ENCODE measurements at regions not wholly inside any gene's neighbourhood (a gene's known extent, or its start where the extent isn't known, plus 50 kb on each side); places are given as distances from the start of the nearest gene placed in this dataset.

DNA sequence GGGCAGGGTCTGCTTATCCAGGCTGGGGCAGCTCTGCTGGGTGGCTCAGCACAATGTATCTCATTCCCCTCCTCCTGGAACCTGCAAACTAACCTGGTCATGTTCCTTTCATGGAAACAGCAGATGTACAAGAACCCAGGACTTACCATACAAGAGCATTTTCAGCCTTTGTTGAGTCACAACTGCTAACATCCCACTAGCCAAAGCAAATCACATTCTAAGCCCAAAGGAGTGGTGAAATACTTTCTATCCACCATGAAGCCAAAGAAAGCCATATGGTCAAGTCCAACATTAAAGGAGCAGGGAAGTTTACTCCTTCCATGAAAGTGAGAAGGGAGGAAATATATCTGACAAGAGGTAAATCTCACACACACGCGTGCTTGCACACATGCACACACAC, 163.0 kb downstream of the IRS1 start:
- H3K4me1 ChIP-seq (ENCODE audit: control insufficient read depth in 4 of 4, insufficient read depth in 4 of 4, low read length in 3 of 4), result peaks cover 0 to 8% (median 6%) of the 10 kb centered on the region in 4 donors
- H3K36me3 ChIP-seq (ENCODE audit: control insufficient read depth in 4 of 4, insufficient read depth in 3 of 4, low read depth in 1 of 4, low read length in 3 of 4), result no peaks in the 10 kb centered on the region
- WGBS, result 97% methylated on average over 2 of the region's 2 CpGs
- no peaks in the 10 kb centered on the region for H3K9me3 ChIP-seq (ENCODE audit: control insufficient read depth in 4 of 4, low read length in 3 of 4)
- no peak for DNase-seq (ENCODE audit: low spot score)
- H3K9ac ChIP-seq (ENCODE audit: low read depth in 1 of 2, low read length in 2 of 2), result no peak overlapping the region
- H3K4me3 ChIP-seq (ENCODE audit: low read depth in 1 of 3, low read length in 3 of 3), result no peak overlapping the region
- H3K27me3 ChIP-seq (ENCODE audit: control insufficient read depth in 4 of 4, insufficient read depth in 4 of 4, low read length in 3 of 4), result no peaks in the 10 kb centered on the region
- TF ChIP-seq SP1 (IDR thresholded peaks at IDR 0.05), result no peak
- H3K27ac ChIP-seq (ENCODE audit: low read depth in 1 of 2, low read length in 2 of 2), result no peak overlapping the region

DNA sequence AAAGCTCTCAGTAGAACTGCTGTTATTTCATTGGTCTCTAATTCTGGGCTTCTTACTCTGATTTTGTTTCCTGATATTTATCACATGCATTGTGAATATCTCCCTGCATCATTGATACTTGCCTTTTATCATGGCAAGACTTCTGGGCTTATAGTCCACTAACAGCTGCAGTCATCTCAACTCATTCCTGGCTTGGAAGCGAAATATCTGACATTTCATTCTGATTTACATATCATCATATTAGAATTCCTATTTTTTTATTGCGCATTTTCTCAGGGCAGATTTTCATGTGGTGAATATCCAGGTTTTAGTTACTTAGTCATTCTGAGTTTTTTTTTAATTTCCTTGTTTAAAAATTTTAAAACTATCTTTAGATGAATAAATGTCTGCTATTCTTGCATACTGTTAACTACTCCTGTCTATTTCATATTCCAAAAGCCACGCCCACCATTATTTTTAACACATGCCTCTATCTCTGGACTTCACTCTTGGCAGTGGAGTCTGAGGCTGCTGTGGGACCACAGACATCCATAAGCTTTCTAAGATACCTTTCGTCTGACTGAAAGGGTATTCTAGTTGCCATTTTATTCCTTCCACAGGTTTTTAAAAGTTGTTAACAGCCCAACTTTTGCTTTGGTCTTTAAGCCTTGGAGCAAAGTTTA, 164.5 kb downstream of the IRS1 start:
- Histone ChIP-seq H3K36me3 (ENCODE audit: control insufficient read depth in 4 of 4, insufficient read depth in 3 of 4, low read depth in 1 of 4, low read length in 3 of 4) (no peaks in the 10 kb centered on the region), H3K27me3 (ENCODE audit: control insufficient read depth in 4 of 4, insufficient read depth in 4 of 4, low read length in 3 of 4) (no peaks in the 10 kb centered on the region), H3K9me3 (ENCODE audit: control insufficient read depth in 4 of 4, low read length in 3 of 4) (no peaks in the 10 kb centered on the region), H3K9ac (ENCODE audit: low read depth in 1 of 2, low read length in 2 of 2) (no peak overlapping the region), H3K4me1 (ENCODE audit: control insufficient read depth in 4 of 4, insufficient read depth in 4 of 4, low read length in 3 of 4) (peaks cover 0 to 20% (median 13%) of the 10 kb centered on the region in 4 donors), H3K27ac (ENCODE audit: low read depth in 1 of 2, low read length in 2 of 2) (no peak overlapping the region), H3K4me3 (ENCODE audit: low read depth in 1 of 3, low read length in 3 of 3) (no peak overlapping the region)
- 95% methylated on average over 4 of the region's 4 CpGs for WGBS
- DNase-seq (ENCODE audit: low spot score), result no peak
- TF ChIP-seq JUND (IDR thresholded peaks at IDR 0.05), result no peak
- TF ChIP-seq NR2F2 (IDR thresholded peaks at IDR 0.05), result no peak
- TF ChIP-seq, protein P1, sequence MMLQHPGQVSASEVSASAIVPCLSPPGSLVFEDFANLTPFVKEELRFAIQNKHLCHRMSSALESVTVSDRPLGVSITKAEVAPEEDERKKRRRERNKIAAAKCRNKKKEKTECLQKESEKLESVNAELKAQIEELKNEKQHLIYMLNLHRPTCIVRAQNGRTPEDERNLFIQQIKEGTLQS (IDR thresholded peaks at IDR 0.05), result no peak
- TF ChIP-seq, protein P2, sequence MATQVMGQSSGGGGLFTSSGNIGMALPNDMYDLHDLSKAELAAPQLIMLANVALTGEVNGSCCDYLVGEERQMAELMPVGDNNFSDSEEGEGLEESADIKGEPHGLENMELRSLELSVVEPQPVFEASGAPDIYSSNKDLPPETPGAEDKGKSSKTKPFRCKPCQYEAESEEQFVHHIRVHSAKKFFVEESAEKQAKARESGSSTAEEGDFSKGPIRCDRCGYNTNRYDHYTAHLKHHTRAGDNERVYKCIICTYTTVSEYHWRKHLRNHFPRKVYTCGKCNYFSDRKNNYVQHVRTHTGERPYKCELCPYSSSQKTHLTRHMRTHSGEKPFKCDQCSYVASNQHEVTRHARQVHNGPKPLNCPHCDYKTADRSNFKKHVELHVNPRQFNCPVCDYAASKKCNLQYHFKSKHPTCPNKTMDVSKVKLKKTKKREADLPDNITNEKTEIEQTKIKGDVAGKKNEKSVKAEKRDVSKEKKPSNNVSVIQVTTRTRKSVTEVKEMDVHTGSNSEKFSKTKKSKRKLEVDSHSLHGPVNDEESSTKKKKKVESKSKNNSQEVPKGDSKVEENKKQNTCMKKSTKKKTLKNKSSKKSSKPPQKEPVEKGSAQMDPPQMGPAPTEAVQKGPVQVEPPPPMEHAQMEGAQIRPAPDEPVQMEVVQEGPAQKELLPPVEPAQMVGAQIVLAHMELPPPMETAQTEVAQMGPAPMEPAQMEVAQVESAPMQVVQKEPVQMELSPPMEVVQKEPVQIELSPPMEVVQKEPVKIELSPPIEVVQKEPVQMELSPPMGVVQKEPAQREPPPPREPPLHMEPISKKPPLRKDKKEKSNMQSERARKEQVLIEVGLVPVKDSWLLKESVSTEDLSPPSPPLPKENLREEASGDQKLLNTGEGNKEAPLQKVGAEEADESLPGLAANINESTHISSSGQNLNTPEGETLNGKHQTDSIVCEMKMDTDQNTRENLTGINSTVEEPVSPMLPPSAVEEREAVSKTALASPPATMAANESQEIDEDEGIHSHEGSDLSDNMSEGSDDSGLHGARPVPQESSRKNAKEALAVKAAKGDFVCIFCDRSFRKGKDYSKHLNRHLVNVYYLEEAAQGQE (IDR thresholded peaks at IDR 0.05), result no peak
- TF ChIP-seq RAD21 (IDR thresholded peaks at IDR 0.05), result no peak
- TF ChIP-seq TAF1 (conservative IDR thresholded peaks at IDR 0.05), result no peak
- TF ChIP-seq, protein P3, sequence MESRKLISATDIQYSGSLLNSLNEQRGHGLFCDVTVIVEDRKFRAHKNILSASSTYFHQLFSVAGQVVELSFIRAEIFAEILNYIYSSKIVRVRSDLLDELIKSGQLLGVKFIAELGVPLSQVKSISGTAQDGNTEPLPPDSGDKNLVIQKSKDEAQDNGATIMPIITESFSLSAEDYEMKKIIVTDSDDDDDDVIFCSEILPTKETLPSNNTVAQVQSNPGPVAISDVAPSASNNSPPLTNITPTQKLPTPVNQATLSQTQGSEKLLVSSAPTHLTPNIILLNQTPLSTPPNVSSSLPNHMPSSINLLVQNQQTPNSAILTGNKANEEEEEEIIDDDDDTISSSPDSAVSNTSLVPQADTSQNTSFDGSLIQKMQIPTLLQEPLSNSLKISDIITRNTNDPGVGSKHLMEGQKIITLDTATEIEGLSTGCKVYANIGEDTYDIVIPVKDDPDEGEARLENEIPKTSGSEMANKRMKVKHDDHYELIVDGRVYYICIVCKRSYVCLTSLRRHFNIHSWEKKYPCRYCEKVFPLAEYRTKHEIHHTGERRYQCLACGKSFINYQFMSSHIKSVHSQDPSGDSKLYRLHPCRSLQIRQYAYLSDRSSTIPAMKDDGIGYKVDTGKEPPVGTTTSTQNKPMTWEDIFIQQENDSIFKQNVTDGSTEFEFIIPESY (IDR thresholded peaks at IDR 0.05), result no peak
- TF ChIP-seq, protein P4, sequence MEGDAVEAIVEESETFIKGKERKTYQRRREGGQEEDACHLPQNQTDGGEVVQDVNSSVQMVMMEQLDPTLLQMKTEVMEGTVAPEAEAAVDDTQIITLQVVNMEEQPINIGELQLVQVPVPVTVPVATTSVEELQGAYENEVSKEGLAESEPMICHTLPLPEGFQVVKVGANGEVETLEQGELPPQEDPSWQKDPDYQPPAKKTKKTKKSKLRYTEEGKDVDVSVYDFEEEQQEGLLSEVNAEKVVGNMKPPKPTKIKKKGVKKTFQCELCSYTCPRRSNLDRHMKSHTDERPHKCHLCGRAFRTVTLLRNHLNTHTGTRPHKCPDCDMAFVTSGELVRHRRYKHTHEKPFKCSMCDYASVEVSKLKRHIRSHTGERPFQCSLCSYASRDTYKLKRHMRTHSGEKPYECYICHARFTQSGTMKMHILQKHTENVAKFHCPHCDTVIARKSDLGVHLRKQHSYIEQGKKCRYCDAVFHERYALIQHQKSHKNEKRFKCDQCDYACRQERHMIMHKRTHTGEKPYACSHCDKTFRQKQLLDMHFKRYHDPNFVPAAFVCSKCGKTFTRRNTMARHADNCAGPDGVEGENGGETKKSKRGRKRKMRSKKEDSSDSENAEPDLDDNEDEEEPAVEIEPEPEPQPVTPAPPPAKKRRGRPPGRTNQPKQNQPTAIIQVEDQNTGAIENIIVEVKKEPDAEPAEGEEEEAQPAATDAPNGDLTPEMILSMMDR (IDR thresholded peaks at IDR 0.05; ENCODE audit: low read depth, low read length, missing input control), result no peak
- no peak for TF ChIP-seq RXRA (IDR thresholded peaks at IDR 0.05)
- no peak for TF ChIP-seq SP1 (IDR thresholded peaks at IDR 0.05)
- no peak for TF ChIP-seq GABPA (IDR thresholded peaks at IDR 0.05 in 1 of 2, conservative IDR thresholded peaks at IDR 0.05 in 1 of 2)
- no peak for TF ChIP-seq EGR1 (IDR thresholded peaks at IDR 0.05; ENCODE audit: low read depth in 2 of 2)
- no peak for TF ChIP-seq FOXA2 (IDR thresholded peaks at IDR 0.05)
- TF ChIP-seq HNF4A (conservative IDR thresholded peaks at IDR 0.05), result no peak

All from liver (tissue), 8 donors.